IMR-90 (cell line): ENCODE measurements at regions not wholly inside any gene's neighbourhood (a gene's known extent, or its start where the extent isn't known, plus 50 kb on each side); places are given as distances from the start of the nearest gene placed in this dataset.

Experiments
- ATAC-seq: fragments of 200-7000 bp; cut with Tn5 transposase; 2 replicates; pipeline ENCODE4 v1.9.1; 2020; ENCODE audit warnings: low read depth, mild to moderate bottlenecking, moderate library complexity
- BruUV-seq: library from RNA; stranded (reverse); fragments of 400-500 nt; replicated peaks from 2 replicates; lab custom pipeline; 2021; lab: Mats Ljungman, UMichigan
- CTCF ChIA-PET: fragments of 300-600 bp; formaldehyde crosslinking; extraction: SDS; loops from one replicate; lab custom pipeline; 2021; ENCODE audit warnings: antibody characterized with exemption; lab: Yijun Ruan, JAX
- POLR2A ChIA-PET: fragments of 300-600 bp; sonication (Branson Sonifier 250); formaldehyde crosslinking; loops from one replicate; lab custom pipeline; 2022; ENCODE audit warnings: antibody characterized with exemption; ENCODE audit not compliant: unreplicated experiment; lab: Charles Lee
- DNase-seq: peaks from one replicate; pipeline ENCODE4 v3.0.0; 2013
- H2AFZ ChIP-seq: replicated peaks from 2 replicates; pipeline ENCODE3; 2013; ENCODE audit warnings: low read length, mild to moderate bottlenecking; ENCODE audit not compliant: poor library complexity
- H2AK5ac ChIP-seq: 2 replicates; pipeline ENCODE4 v1.6.1; 2013; ENCODE audit warnings: low read depth, low read length, inconsistent platforms
- H2AK9ac ChIP-seq: replicated peaks from 2 replicates; pipeline ENCODE3; 2013; ENCODE audit warnings: mild to moderate bottlenecking, low read depth, low read length, moderate library complexity; ENCODE audit not compliant: poor library complexity
- H2BK120ac ChIP-seq: 2 replicates; pipeline ENCODE4 v1.6.1; 2013; ENCODE audit warnings: low read depth, low read length, inconsistent platforms
- H2BK15ac ChIP-seq: 3 replicates; pipeline ENCODE4 v1.6.1; 2013; ENCODE audit warnings: low read depth, low read length, inconsistent platforms
- H2BK20ac ChIP-seq: 2 replicates; pipeline ENCODE4 v1.6.1; 2013; ENCODE audit warnings: low read depth, mild to moderate bottlenecking, inconsistent platforms, low read length, moderate library complexity
- H2BK5ac ChIP-seq: 2 replicates; pipeline ENCODE4 v1.6.1; 2013; ENCODE audit warnings: mild to moderate bottlenecking, low read depth, low read length, inconsistent platforms; ENCODE audit not compliant: poor library complexity, severe bottlenecking
- H3K14ac ChIP-seq: replicated peaks from 2 replicates; pipeline ENCODE4 v1.6.1; 2013; ENCODE audit warnings: low read depth, low read length, inconsistent platforms
- H3K18ac ChIP-seq: 2 replicates; pipeline ENCODE4 v1.6.1; 2013; ENCODE audit warnings: low read depth, low read length, control low read depth
- H3K23ac ChIP-seq: 2 replicates; pipeline ENCODE4 v1.6.1; 2013; ENCODE audit warnings: low read depth, low read length, inconsistent platforms
- H3K27ac ChIP-seq: 2 replicates; pipeline ENCODE4 v1.5.1; 2013; ENCODE audit warnings: mild to moderate bottlenecking, control low read depth, low read length; ENCODE audit not compliant: insufficient read depth
- H3K27me3 ChIP-seq: 2 replicates; pipeline ENCODE4 v1.6.1; 2013; ENCODE audit warnings: low read length; ENCODE audit not compliant: control insufficient read depth, insufficient read depth
- H3K36me3 ChIP-seq: 2 replicates; pipeline ENCODE4 v1.6.1; 2013; ENCODE audit warnings: low read length, mixed read lengths; ENCODE audit not compliant: control insufficient read depth, insufficient read depth
- H3K4ac ChIP-seq: 2 replicates; pipeline ENCODE4 v1.6.1; 2013; ENCODE audit warnings: low read depth, low read length, inconsistent platforms
- H3K4me1 ChIP-seq: 2 replicates; pipeline ENCODE4 v1.6.1; 2013; ENCODE audit warnings: low read length, mixed read lengths; ENCODE audit not compliant: control insufficient read depth, insufficient read depth
- H3K4me2 ChIP-seq: 2 replicates; pipeline ENCODE4 v1.6.1; 2013; ENCODE audit warnings: low read depth, mild to moderate bottlenecking, control low read depth, low read length, moderate library complexity
- H3K4me3 ChIP-seq: 2 replicates; pipeline ENCODE4 v1.5.1; 2013; ENCODE audit warnings: low read depth, mild to moderate bottlenecking, control low read depth, low read length, moderate library complexity; ENCODE audit not compliant: insufficient read depth
- H3K56ac ChIP-seq: 2 replicates; pipeline ENCODE4 v1.6.1; 2013; ENCODE audit warnings: low read length, inconsistent platforms; ENCODE audit not compliant: insufficient read depth; ENCODE audit errors: extremely low read depth
- H3K79me1 ChIP-seq, 2 experiments: 2 replicates each; pipeline ENCODE4 v1.6.1; 2013; ENCODE audit warnings: low read length in 2 of 2, inconsistent platforms in 1 of 2, low read depth in 1 of 2
- H3K9ac ChIP-seq: 2 replicates; pipeline ENCODE4 v1.6.1; 2013; ENCODE audit warnings: low read depth, low read length, control low read depth
- H3K9me1 ChIP-seq: 2 replicates; pipeline ENCODE4 v1.6.1; 2013; ENCODE audit warnings: low read length, inconsistent platforms; ENCODE audit not compliant: insufficient read depth
- H3K9me3 ChIP-seq: 2 replicates; pipeline ENCODE4 v1.6.1; 2013; ENCODE audit warnings: low read length; ENCODE audit not compliant: control insufficient read depth, insufficient read depth
- H4K20me1 ChIP-seq: 2 replicates; pipeline ENCODE4 v1.6.1; 2013; ENCODE audit warnings: low read length, inconsistent platforms; ENCODE audit not compliant: insufficient read depth
- H4K5ac ChIP-seq: 2 replicates; pipeline ENCODE4 v1.6.1; 2013; ENCODE audit warnings: mild to moderate bottlenecking, low read depth, low read length, control low read depth
- H4K8ac ChIP-seq, 2 experiments: 2 replicates each; pipeline ENCODE4 v1.6.1; 2013; ENCODE audit warnings: low read depth in 2 of 2, low read length in 2 of 2, control low read depth in 1 of 2, inconsistent platforms in 1 of 2
- H4K91ac ChIP-seq: 2 replicates; pipeline ENCODE4 v1.6.1; 2013; ENCODE audit warnings: low read depth, low read length, inconsistent platforms; ENCODE audit not compliant: insufficient read depth
- CEBPB ChIP-seq: IDR thresholded peaks from 2 replicates; pipeline ENCODE4 v1.6.1; 2012; ENCODE audit warnings: low read depth, low read length, improper control_type of control experiment
- CTCF ChIP-seq: conservative IDR thresholded peaks from 2 replicates; pipeline ENCODE4 v1.5.1; 2012; ENCODE audit warnings: mild to moderate bottlenecking, low read depth, low read length, improper control_type of control experiment
- ELK1 ChIP-seq: fragments of 150-350 bp; IDR thresholded peaks from 2 replicates; pipeline ENCODE4 v1.6.1; 2016; ENCODE audit warnings: low read depth, mild to moderate bottlenecking, low read length, moderate library complexity, borderline replicate concordance
- FOS ChIP-seq: fragments of 150-350 bp; IDR thresholded peaks from 2 replicates; pipeline ENCODE4 v1.6.1; 2016; ENCODE audit warnings: low read depth, low read length
- MXI1 ChIP-seq: IDR thresholded peaks from 2 replicates; pipeline ENCODE4 v1.6.1; 2012; ENCODE audit warnings: low read depth, mild to moderate bottlenecking, low read length, moderate library complexity, borderline replicate concordance
- RFX5 ChIP-seq: IDR thresholded peaks from 2 replicates; pipeline ENCODE4 v1.8.0; 2012; ENCODE audit warnings: low read depth, mild to moderate bottlenecking, low read length, moderate library complexity
- SMC3 ChIP-seq: fragments of 150-350 bp; IDR thresholded peaks from 2 replicates; pipeline ENCODE4 v1.6.1; 2016; ENCODE audit warnings: low read depth, mild to moderate bottlenecking, antibody characterized with exemption, low read length, moderate library complexity
- USF2 ChIP-seq: fragments of 150-350 bp; IDR thresholded peaks from 2 replicates; pipeline ENCODE4 v1.6.1; 2017; ENCODE audit warnings: mild to moderate bottlenecking, antibody characterized with exemption, low read length, low read depth
- WGBS, 2 experiments: methylation state at CpG; one replicate each; pipeline versions ENCODE4 v1.1.5 to v1.1.7; 2013; ENCODE audit warnings: missing lambda C conversion rate in 2 of 2; ENCODE audit not compliant: insufficient read length in 1 of 2; ENCODE audit errors: extremely low coverage in 2 of 2; 5-methylcytosine and 5-hydroxymethylcytosine counted together
- dilution Hi-C: fragments of 300-500 bp; cut with HindIII; formaldehyde crosslinking; loops from one replicate; pipeline ENCODE4 v1.14.3; 2018; ENCODE audit warnings: low sequenced_read_pairs; ENCODE audit not compliant: unreplicated experiment
- in situ Hi-C: fragments of 300-500 bp; cut with MboI; formaldehyde crosslinking; loops from 3 replicates; pipeline ENCODE4 v1.14.3; 2019; ENCODE audit warnings: low sequenced_read_pairs, inconsistent platforms, mixed read lengths
- intact Hi-C: fragments of 100-400 bp; cut with micrococcal nuclease; formaldehyde crosslinking; loops from 2 replicates; pipeline ENCODE4 v1.10.0; 2022

- Histone ChIP-seq H4K91ac (no peak overlapping the region), H2AK9ac (no peak overlapping the region), H4K8ac (no peak overlapping the region), H3K18ac (peak overlapping the region; percentile 16; the same call in 1 of the 2 replicates), H3K4me1 (peaks cover 4% of the 10 kb centered on the region; the same call in 1 of the 2 replicates), H3K9ac (no peak overlapping the region), H3K23ac (no peak overlapping the region), H3K9me3 (no peaks in the 10 kb centered on the region), H2BK5ac (no peak overlapping the region), H2AFZ (no peak overlapping the region), H3K36me3 (no peaks in the 10 kb centered on the region), H3K56ac (no peak overlapping the region), H2BK120ac (peak overlapping the region; percentile 10; the same call in 1 of the 2 replicates), H2AK5ac (0 out of 2 replicates have a peak overlapping the region, but pooled peaks have one; percentile 43), H2BK15ac (0 out of 3 replicates have a peak overlapping the region, but pooled peaks have one; percentile 13), H4K5ac (no peak overlapping the region), H3K14ac (no peak overlapping the region), H3K79me1 (no peaks in the 10 kb centered on the region), H3K4ac (no peak overlapping the region), H3K27ac (no peak overlapping the region), H3K4me2 (no peak overlapping the region), H4K20me1 (no peaks in the 10 kb centered on the region), H3K9me1 (0 out of 2 replicates have a peak, but pooled peaks cover 8% of the 10 kb centered on the region), H3K4me3 (no peak overlapping the region), H2BK20ac (0 out of 2 replicates have a peak overlapping the region, but pooled peaks have one; percentile 13), H3K27me3 (peaks cover 15% of the 10 kb centered on the region)
- dilution Hi-C loops (no loop called here), intact Hi-C loops (no loop called here), in situ Hi-C loops (no loop called here)
- no peak for DNase-seq
- no peak for TF ChIP-seq MXI1
- TF ChIP-seq RFX5: no peak
- TF ChIP-seq USF2: no peak
- no peak for TF ChIP-seq CEBPB
- TF ChIP-seq CTCF: no peak
- no peak for TF ChIP-seq FOS
- no peak for TF ChIP-seq ELK1
- no peak for TF ChIP-seq SMC3
- POLR2A ChIA-PET: no interaction called here
- WGBS, 2 experiments: no CpG with 5 or more reads among the region's 2 CpGs
- no TSS peak for BruUV-seq
- CTCF ChIA-PET: no interaction called here
- no peak for ATAC-seq
These were observed 313.2 kb downstream of the ENC1 start for GRCh38 chr5:74327339-74327685.
